ENCODE measurements at regions not wholly inside any gene's neighbourhood (a gene's known extent, or its start where the extent isn't known, plus 50 kb on each side); places are given as distances from the start of the nearest gene placed in this dataset.
"Not testable (repeated sequence)": the region's sequence is repeated elsewhere in the genome, so short reads cannot be mapped to it uniquely, and the experiment has no call there.

DNA sequence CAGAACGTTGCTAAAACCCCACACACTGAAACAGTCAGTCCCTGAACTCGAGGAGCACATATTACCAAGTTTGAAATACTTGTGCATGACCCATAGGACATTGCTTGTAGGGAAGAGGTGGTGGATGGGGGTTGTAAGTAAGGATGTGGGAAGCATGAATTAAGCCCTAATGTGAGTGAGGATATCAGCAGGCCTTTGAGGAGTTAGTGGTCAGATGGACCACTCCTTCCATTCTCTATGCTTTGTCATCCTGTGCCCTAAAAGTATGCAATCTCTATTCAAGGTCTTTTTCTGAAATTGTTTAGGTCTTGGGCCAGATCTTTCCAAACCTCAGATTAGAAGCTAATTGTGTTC lies 70.9 kb upstream of the SAMSN1 start:
- H3K4me3 ChIP-seq (ENCODE audit: low read length), result no peak overlapping the region
- DNase-seq (ENCODE audit: low read depth), result no peak
- TF ChIP-seq, protein P1, sequence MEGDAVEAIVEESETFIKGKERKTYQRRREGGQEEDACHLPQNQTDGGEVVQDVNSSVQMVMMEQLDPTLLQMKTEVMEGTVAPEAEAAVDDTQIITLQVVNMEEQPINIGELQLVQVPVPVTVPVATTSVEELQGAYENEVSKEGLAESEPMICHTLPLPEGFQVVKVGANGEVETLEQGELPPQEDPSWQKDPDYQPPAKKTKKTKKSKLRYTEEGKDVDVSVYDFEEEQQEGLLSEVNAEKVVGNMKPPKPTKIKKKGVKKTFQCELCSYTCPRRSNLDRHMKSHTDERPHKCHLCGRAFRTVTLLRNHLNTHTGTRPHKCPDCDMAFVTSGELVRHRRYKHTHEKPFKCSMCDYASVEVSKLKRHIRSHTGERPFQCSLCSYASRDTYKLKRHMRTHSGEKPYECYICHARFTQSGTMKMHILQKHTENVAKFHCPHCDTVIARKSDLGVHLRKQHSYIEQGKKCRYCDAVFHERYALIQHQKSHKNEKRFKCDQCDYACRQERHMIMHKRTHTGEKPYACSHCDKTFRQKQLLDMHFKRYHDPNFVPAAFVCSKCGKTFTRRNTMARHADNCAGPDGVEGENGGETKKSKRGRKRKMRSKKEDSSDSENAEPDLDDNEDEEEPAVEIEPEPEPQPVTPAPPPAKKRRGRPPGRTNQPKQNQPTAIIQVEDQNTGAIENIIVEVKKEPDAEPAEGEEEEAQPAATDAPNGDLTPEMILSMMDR (conservative IDR thresholded peaks at IDR 0.05; ENCODE audit: low read depth, low read length), result no peak

DNA sequence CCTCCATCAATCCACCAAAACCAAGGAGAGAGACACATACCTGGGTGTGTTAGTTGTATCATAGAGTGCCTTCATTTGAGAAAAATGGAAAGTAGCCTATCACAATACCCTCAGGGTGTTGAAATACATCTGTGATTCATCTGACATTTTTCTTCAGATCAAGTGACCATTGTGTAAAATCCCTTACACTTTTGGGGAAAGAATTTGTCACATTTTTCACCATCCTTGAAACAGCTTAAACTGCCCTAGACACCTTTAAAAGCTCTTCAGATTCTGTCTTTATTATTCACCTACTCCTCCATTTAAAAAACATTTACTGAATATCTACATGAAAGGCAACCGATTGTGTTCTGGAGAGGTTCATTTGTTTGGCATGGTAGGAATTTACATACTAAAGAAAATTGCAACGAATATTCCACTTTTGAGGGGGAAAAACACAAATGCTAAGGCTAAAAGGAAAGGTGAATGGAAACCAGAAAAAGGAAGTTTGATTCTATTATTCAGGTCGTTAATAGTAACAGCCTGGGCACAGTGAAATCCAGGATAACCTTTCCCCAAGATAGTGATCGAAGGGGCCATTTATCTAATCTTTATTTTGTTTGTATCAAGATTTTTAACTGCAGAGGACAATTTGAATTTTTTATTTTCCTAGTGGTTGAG lies 70.4 kb upstream of the SAMSN1 start:
- no peak for DNase-seq (ENCODE audit: low read depth)
- H3K4me3 ChIP-seq (ENCODE audit: low read length), result no peak overlapping the region
- TF ChIP-seq, protein P1 (conservative IDR thresholded peaks at IDR 0.05; ENCODE audit: low read depth, low read length), result no peak

DNA sequence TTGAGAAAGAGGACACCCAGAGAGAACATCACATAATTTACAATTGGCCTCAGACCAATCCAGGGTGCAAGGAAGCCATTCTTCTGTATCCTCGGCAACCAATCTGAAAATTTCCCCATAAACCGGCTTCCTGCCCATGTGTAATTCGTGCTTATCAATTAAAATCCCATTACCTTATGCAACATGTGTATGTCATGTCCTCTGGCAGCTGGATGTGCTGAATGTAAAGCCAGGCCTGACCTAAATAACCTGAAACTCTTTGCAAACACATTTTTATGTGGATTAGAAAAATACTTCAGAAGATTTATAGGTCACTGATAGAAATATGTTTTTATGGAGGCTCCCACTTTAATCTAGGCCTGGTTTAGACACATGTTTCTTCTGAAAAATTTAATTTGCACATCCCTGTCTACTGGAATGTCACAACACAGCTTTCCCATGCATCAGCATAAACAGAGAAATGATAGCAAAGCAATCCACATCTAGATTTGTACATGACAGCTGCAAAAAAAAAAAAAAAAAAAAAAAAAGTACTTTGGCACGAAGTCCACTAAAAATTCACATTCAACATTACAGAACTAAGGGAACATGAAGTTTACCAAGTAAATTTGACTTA lies 69.4 kb upstream of the SAMSN1 start:
- TF ChIP-seq, protein P1 (conservative IDR thresholded peaks at IDR 0.05; ENCODE audit: low read depth, low read length), result no peak
- H3K4me3 ChIP-seq (ENCODE audit: low read length), result no peak overlapping the region
- DNase-seq (ENCODE audit: low read depth), result peak; percentile 66

DNA sequence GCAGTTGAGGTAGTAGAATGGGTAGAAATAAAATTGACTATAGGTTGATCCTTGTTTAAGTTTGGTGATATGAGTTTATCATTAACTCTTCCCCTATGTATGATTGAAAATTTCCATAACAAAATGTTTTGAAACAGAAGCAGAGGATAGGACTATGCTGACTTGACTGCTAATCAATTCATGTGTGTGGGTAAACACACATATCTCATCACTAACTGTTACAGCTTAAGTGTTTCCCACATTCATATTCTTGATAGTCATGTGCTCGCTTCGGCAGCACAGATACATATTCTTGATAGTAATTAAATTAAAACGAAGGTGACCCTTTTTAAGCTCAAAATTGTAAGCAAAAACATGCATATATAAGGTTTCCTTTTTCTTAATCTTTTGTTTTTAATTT lies 68.2 kb upstream of the SAMSN1 start:
- TF ChIP-seq, protein P1 (conservative IDR thresholded peaks at IDR 0.05; ENCODE audit: low read depth, low read length), result no peak
- no peak overlapping the region for H3K4me3 ChIP-seq (ENCODE audit: low read length)
- DNase-seq (ENCODE audit: low read depth), result no peak

DNA sequence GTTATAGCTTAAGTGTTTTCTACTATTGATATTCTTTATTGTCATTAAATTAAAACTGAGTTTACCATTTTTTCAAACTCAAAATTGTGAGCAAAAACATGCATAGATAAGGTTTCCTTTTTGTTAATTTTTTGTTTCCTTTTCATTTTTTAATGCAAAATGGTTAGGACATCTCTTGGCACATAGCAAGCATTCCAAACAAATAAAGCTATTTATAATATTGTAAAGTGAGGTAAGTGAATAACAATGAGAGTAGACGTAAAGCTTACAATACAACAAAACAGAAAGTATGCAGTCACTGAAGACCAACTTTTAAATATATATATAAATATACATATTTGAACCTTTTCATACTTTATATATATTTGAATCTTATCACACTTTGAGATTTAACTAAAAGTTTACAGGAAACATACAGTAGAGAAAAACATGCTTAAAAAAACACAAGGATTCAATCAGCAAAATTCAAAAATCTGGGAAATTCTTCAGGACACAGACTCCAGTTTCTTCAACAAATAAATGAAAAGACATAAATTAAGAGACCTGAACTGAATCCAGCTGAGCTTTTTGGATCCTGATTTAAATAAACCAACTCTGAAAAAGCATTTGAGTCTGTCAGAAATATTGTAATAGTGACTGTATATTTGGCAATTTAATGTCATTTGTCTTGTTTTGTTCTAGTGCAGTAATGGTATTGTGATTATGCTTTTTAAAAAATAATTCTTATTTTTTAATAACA lies 67.5 kb upstream of the SAMSN1 start:
- TF ChIP-seq, protein P1 (conservative IDR thresholded peaks at IDR 0.05; ENCODE audit: low read depth, low read length), result no peak
- no peak overlapping the region for H3K4me3 ChIP-seq (ENCODE audit: low read length)
- no peak for DNase-seq (ENCODE audit: low read depth)

DNA sequence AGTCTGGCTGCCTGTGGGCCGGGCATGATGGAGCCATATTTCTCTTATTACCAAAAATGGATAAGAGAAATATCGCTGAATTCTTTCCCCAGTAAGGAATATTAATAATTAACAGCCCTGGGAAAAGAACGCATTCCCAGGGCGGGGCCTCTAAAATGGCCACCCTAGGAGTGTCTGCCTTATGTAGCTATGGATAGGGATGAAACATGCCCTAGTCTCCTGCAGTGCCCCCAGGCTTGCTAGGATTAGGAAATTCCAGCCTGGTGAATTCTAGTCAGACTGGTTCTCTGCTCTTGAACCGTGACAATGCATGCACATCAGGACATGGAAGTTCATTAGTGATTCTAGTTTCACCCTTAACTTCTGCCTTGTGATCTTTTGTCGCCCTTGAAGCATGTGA lies 64.0 kb upstream of the SAMSN1 start:
- not testable (repeated sequence) for H3K4me3 ChIP-seq (ENCODE audit: low read length)

DNA sequence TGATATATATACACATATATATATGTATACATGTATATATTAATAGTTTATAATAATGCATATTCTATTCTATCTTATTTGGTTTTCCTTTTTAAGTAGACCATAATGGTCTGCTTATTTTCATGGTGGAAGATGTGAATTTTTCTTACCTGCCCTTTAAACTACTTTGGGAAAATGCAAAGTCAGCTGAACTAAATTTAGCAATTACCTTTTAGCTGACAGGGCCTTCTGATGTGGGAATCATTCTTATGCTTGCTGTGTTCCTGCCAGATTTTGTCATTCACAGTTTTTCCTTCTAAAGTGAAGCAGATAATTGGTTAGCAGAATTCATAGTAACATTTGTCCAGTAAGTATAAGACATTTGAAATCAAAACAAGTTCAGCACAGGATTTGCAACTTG lies 63.2 kb upstream of the SAMSN1 start:
- no peak overlapping the region for H3K4me3 ChIP-seq (ENCODE audit: low read length)
- TF ChIP-seq, protein P1 (conservative IDR thresholded peaks at IDR 0.05; ENCODE audit: low read depth, low read length), result no peak
- DNase-seq (ENCODE audit: low read depth), result no peak

More for the DNA sequence above, 64.0 kb upstream of the SAMSN1 start:
- DNase-seq (ENCODE audit: low read depth), result not testable (repeated sequence)
